Fibroblast of lung (primary cell): ENCODE measurements at regions not wholly inside any gene's neighbourhood (a gene's known extent, or its start where the extent isn't known, plus 50 kb on each side); places are given as distances from the start of the nearest gene placed in this dataset.

Experiments
- DNase-seq, 2 donors: peaks; one replicate each; pipeline versions ENCODE4 v3.0.0 to v3.0.0-alpha.2; 2010; ENCODE audit warnings: low read depth in 2 of 2
- H2AFZ ChIP-seq: 2 replicates; pipeline ENCODE4 v1.5.1; 2012; ENCODE audit warnings: low read length, control low read depth, inconsistent platforms
- H3K27ac ChIP-seq: 2 replicates; pipeline ENCODE4 v1.5.1; 2011; ENCODE audit warnings: low read length, control low read depth; ENCODE audit not compliant: insufficient read depth
- H3K27me3 ChIP-seq: 2 replicates; pipeline ENCODE4 v1.5.1; 2011; ENCODE audit warnings: mild to moderate bottlenecking, low read length; ENCODE audit not compliant: control insufficient read depth, insufficient read depth
- H3K36me3 ChIP-seq: 2 replicates; pipeline ENCODE4 v1.5.1; 2011; ENCODE audit warnings: low read length; ENCODE audit not compliant: control insufficient read depth, insufficient read depth
- H3K4me1 ChIP-seq: 2 replicates; pipeline ENCODE4 v1.5.1; 2011; ENCODE audit warnings: low read length; ENCODE audit not compliant: control insufficient read depth, insufficient read depth; ENCODE audit errors: extremely low read depth
- H3K4me2 ChIP-seq: 2 replicates; pipeline ENCODE4 v1.5.1; 2011; ENCODE audit warnings: low read length, control low read depth; ENCODE audit not compliant: insufficient read depth; ENCODE audit errors: extremely low read depth
- H3K4me3 ChIP-seq, 4 experiments: fragments of 200-600 bp in 1 of 4; sonication (generic) in 1 of 4; replicated peaks in 1 of 4; 2 replicates each; pipeline ENCODE4 v1.5.1; 2011 to 2016; ENCODE audit warnings: low read length in 4 of 4, low read depth in 3 of 4, mild to moderate bottlenecking in 3 of 4, control low read depth in 2 of 4, inconsistent platforms in 1 of 4, mixed read lengths in 1 of 4; ENCODE audit not compliant: insufficient read depth in 1 of 4; ENCODE audit errors: control extremely low read depth in 1 of 4
- H3K79me2 ChIP-seq: 2 replicates; pipeline ENCODE4 v1.5.1; 2012; ENCODE audit warnings: mild to moderate bottlenecking, low read length, inconsistent platforms; ENCODE audit not compliant: control insufficient read depth, insufficient read depth
- H3K9ac ChIP-seq: 2 replicates; pipeline ENCODE4 v1.5.1; 2011; ENCODE audit warnings: mild to moderate bottlenecking, low read length, control low read depth; ENCODE audit not compliant: insufficient read depth
- H3K9me3 ChIP-seq: 2 replicates; pipeline ENCODE4 v1.5.1; 2012; ENCODE audit warnings: low read depth, low read length; ENCODE audit not compliant: control insufficient read depth, insufficient read depth
- H4K20me1 ChIP-seq: 2 replicates; pipeline ENCODE4 v1.5.1; 2011; ENCODE audit warnings: low read length; ENCODE audit not compliant: control insufficient read depth, insufficient read depth; ENCODE audit errors: extremely low read depth
- EZH2 ChIP-seq: IDR thresholded peaks from 2 replicates; pipeline ENCODE4 v1.5.1; 2012; ENCODE audit warnings: low read length, control low read depth, mild to moderate bottlenecking; ENCODE audit errors: missing control alignments
- TF ChIP-seq, protein P1 (sequence below), 2 donors: IDR thresholded peaks in 1 of 2; conservative IDR thresholded peaks in 1 of 2; 1 replicate in 1 of 2; 2 replicates in 1 of 2; pipeline ENCODE4 v1.5.1; 2011 to 2012; ENCODE audit warnings: low read length in 2 of 2, control low read depth in 1 of 2, inconsistent platforms in 1 of 2, low read depth in 1 of 2, mild to moderate bottlenecking in 1 of 2

DNA sequence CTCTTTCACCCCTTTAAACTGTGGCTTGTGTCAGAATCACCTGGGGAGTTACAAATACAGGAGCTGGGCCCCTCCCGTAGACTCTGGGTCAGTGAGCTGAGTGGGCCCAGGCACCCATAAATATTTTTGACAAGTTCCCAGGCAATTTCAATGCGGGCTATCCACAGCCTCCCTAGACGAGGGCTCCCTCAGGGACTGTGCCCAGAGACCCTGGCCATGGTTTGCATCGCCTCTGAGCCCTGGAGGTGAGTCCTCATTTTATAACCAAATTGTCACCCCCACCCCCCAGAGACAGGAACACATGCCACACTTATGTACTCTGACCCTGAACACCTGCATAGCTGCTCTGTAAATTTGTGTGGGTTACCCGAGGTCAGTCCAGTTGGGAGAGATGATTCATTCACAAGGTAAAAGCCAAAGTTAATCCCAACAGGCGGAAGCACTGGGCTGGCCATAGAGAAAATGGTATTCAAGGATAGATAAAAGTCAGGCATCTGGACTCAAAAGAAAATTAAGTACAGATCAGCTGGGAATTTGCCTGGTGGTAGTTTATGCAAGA, 146.5 kb upstream of the SLC6A11 start:
- H3K79me2 ChIP-seq = no peaks in the 10 kb centered on the region
- H3K4me1 ChIP-seq = no peaks in the 10 kb centered on the region
- no peaks in the 10 kb centered on the region for H3K27me3 ChIP-seq
- no peaks in the 10 kb centered on the region for H4K20me1 ChIP-seq
- no peaks in the 10 kb centered on the region for H3K9me3 ChIP-seq
- no peak overlapping the region for H2AFZ ChIP-seq
- H3K36me3 ChIP-seq = no peaks in the 10 kb centered on the region
- H3K4me3 ChIP-seq = no peak overlapping the region
- H3K9ac ChIP-seq = no peak overlapping the region
- no peak overlapping the region for H3K27ac ChIP-seq
- no peak overlapping the region for H3K4me2 ChIP-seq
- no peak for DNase-seq
- TF ChIP-seq, protein P1, sequence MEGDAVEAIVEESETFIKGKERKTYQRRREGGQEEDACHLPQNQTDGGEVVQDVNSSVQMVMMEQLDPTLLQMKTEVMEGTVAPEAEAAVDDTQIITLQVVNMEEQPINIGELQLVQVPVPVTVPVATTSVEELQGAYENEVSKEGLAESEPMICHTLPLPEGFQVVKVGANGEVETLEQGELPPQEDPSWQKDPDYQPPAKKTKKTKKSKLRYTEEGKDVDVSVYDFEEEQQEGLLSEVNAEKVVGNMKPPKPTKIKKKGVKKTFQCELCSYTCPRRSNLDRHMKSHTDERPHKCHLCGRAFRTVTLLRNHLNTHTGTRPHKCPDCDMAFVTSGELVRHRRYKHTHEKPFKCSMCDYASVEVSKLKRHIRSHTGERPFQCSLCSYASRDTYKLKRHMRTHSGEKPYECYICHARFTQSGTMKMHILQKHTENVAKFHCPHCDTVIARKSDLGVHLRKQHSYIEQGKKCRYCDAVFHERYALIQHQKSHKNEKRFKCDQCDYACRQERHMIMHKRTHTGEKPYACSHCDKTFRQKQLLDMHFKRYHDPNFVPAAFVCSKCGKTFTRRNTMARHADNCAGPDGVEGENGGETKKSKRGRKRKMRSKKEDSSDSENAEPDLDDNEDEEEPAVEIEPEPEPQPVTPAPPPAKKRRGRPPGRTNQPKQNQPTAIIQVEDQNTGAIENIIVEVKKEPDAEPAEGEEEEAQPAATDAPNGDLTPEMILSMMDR (conservative IDR thresholded peaks at IDR 0.05 in 1 of 2, IDR thresholded peaks at IDR 0.05 in 1 of 2; ENCODE audit: low read depth in 1 of 2, low read length in 2 of 2) = no peak
- no peak for TF ChIP-seq EZH2

DNA sequence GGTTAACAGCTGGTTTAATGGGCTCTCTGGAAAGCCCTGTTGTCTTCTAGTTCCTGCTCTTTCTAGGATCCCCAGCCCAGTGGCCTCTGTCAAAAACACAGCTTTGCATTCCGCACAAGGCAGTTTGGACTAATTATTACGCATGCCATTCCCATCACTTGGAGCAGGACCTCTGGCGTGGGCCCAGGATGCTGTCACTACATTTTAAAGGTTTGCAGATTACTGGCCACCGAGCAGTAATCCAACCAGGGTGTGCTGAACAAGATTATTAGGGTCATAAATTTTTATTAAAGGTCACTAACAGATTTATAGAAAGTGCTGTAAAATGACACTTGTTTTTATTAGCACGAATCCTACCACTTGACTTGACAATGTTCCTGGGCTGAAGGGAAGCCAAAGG, 143.6 kb upstream of the SLC6A11 start:
- Histone ChIP-seq H3K4me1 (no peaks in the 10 kb centered on the region), H3K9ac (no peak overlapping the region), H3K27me3 (no peaks in the 10 kb centered on the region), H3K4me2 (no peak overlapping the region), H4K20me1 (no peaks in the 10 kb centered on the region), H3K4me3 (no peak overlapping the region), H3K9me3 (no peaks in the 10 kb centered on the region), H3K27ac (no peak overlapping the region), H2AFZ (no peak overlapping the region), H3K79me2 (no peaks in the 10 kb centered on the region), H3K36me3 (no peaks in the 10 kb centered on the region)
- DNase-seq = no peak
- TF ChIP-seq EZH2 = no peak
- TF ChIP-seq, protein P1 (conservative IDR thresholded peaks at IDR 0.05 in 1 of 2, IDR thresholded peaks at IDR 0.05 in 1 of 2; ENCODE audit: low read depth in 1 of 2, low read length in 2 of 2) = no peak

DNA sequence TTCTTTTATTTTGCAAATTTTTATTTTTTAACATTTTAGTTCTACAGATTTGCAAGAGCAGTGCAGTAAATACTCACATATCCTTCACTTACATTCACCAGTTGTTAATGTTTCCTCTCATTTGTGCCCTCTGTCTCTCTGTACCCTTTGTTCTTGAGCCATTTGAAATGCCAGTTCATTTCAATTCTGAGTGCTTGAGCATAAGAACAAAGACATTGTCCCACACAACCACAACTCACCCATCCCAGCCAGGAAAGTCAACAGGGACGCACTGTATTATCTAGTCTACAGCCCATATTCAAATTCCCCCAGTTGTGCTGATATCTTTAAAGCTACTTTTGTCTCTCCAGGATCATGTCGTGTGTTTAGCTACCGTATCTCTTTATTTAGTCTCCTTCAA, 141.4 kb upstream of the SLC6A11 start:
- Histone ChIP-seq H3K9ac (no peak overlapping the region), H3K9me3 (no peaks in the 10 kb centered on the region), H3K79me2 (no peaks in the 10 kb centered on the region), H3K27me3 (no peaks in the 10 kb centered on the region), H3K4me3 (no peak overlapping the region), H4K20me1 (no peaks in the 10 kb centered on the region), H3K27ac (no peak overlapping the region), H3K36me3 (no peaks in the 10 kb centered on the region), H2AFZ (no peak overlapping the region), H3K4me1 (no peaks in the 10 kb centered on the region), H3K4me2 (no peak overlapping the region)
- no peak for DNase-seq
- TF ChIP-seq EZH2 = no peak
- TF ChIP-seq, protein P1 (conservative IDR thresholded peaks at IDR 0.05 in 1 of 2, IDR thresholded peaks at IDR 0.05 in 1 of 2; ENCODE audit: low read depth in 1 of 2, low read length in 2 of 2) = no peak
